ENCODE measurements at regions not wholly inside any gene's neighbourhood (a gene's known extent, or its start where the extent isn't known, plus 50 kb on each side); places are given as distances from the start of the nearest gene placed in this dataset.
"Not testable (repeated sequence)": the region's sequence is repeated elsewhere in the genome, so short reads cannot be mapped to it uniquely, and the experiment has no call there.

GRCh38 chr7:116403265-116403664, 96.3 kb upstream of the CAV2 start:
- no peak overlapping the region for H3K27ac ChIP-seq (ENCODE audit: low read depth, low read length)
- 30 to 64% (median 46%) methylated on average over 1 of the region's 1 CpG for WGBS, 3 donors

DNA sequence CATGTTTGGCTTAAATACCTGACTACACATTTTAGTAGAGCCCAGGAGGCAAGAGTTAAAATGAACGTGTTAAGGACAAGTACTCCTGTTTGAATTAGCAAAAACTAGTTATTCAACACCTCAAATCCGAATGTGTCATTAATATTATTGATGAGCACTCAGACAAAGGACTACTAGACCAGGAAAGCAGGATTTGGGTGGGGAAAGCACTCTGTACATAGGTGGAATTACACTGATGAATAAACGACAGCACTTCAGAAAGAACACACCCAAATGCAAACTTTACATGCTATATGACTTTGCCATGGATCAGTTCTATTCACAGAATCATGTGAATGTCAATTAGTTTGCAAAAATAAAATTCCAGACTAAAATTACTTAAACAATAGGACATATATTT, 95.1 kb upstream of the CAV2 start:
- no peak overlapping the region for H3K27ac ChIP-seq (ENCODE audit: low read depth, low read length)
- WGBS, 3 donors: 57 to 85% (median 73%) methylated on average over 3 of the region's 3 CpGs

GRCh38 chr7:116405810-116406209, 93.7 kb upstream of the CAV2 start:
- H3K27ac ChIP-seq (ENCODE audit: low read depth, low read length): no peak overlapping the region
- WGBS, 3 donors: 94 to 96% (median 94%) methylated on average over 2 of the region's 2 CpGs

- H3K27ac ChIP-seq (ENCODE audit: low read depth, low read length): no peak overlapping the region
- WGBS, 3 donors: 86 to 91% (median 90%) methylated on average over 3 of the region's 3 CpGs
Measured at GRCh38 chr7:116407165-116407564, 92.4 kb upstream of the CAV2 start.

- WGBS, 3 donors: 62 to 82% (median 73%) methylated on average over 2 of the region's 2 CpGs
Measured at GRCh38 chr7:116408166-116408565, 91.4 kb upstream of the CAV2 start.

DNA sequence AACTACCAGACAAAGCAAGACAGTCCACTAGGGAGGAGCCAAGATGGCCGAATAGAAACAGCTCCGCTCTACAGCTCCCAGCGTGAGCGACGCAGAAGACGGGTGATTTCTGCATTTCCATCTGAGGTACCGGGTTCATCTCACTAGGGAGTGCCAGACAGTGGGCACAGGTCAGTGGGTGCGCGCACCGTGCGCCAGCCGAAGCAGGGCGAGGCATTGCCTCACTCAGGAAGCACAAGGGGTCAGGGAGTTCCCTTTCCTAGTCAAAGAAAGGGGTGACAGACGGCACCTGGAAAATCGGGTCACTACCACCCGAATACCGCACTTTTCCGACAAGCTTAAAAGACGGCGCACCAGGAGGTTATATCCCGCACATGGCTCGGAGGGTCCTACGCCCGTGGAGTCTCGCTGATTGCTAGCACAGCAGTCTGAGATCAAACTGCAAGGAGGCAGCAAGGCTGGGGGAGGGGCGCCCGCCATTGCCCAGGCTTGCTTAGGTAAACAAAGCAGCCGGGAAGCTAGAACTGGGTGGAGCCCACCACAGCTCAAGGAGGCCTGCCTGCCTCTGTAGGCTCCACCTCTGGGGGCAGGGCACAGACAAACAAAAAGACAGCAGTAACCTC, 90.6 kb upstream of the CAV2 start:
- 88 to 98% (median 89%) methylated on average over 20 to 26 of the region's 28 CpGs for WGBS, 3 donors
- not testable (repeated sequence) for H3K27ac ChIP-seq (ENCODE audit: low read depth, low read length)

More at GRCh38 chr7:116408166-116408565, 91.4 kb upstream of the CAV2 start:
- no peak overlapping the region for H3K27ac ChIP-seq (ENCODE audit: low read depth, low read length)

- not testable (repeated sequence) for H3K27ac ChIP-seq (ENCODE audit: low read depth, low read length)
- 92 to 100% (median 100%) methylated on average over 1 of the region's 3 CpGs for WGBS, 3 donors
Measured at GRCh38 chr7:116410694-116411093, 88.8 kb upstream of the CAV2 start.

DNA sequence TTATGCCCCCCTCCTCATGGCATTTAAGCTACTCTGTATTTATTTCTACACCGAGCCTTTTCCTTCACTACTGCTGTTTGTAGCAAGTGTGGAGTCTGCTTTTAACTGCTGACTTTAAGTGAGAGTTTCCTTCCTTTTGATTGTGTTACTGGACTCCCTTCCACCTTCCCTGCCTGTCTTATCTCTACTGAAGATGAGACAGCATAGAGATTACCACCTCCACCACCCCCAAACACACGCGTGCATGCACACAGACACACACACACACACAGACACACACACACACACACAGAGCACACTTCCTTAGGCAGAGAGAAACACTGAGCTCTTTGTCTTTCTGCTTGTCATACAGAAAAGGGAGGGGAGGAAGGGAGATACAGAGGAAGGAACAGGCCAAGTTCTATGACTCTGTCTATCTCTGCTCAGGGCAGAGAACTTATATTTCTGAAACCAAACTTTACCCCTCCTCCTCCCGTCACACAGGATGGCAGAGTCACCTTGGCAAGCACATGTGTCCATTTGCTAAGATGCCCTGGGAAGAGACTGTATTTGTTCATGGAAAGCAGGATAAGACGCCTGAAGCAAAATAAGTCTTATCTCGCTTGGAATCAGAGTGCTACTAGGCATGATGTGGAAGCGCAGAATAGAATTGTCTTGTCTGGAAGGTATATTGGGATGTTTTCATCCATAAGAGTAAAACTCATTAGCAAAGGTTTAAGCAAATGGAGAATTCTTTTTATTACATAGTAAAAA, 81.8 kb upstream of the CAV2 start:
- no peak overlapping the region for H3K27ac ChIP-seq (ENCODE audit: low read depth, low read length)
- WGBS, 3 donors: 48 to 68% (median 55%) methylated on average over 7 of the region's 7 CpGs

DNA sequence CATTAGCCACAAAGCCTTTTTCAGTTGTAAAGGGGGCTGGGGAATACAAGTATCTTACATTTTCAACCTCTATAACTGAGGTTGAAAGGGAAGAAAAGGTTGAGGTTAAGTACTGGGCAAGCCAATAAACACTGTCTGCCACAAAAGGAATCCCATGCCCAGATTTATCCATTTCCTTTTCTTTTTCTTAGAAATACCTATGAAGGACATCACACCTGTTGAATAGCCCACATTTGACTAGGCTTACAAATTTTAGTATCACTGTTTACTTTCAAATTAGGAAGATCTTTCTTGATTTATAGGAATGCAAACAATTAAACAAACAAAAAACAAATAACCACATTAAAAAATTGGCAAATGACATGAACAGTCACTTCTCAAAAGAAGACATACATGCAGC, 81.0 kb upstream of the CAV2 start:
- no peak overlapping the region for H3K27ac ChIP-seq (ENCODE audit: low read depth, low read length)

- no peak overlapping the region for H3K27ac ChIP-seq (ENCODE audit: low read depth, low read length)
- WGBS, 3 donors: 86 to 89% (median 88%) methylated on average over 3 of the region's 3 CpGs
Measured at GRCh38 chr7:116420003-116420402, 79.5 kb upstream of the CAV2 start.

GRCh38 chr7:116421298-116421697, 78.2 kb upstream of the CAV2 start:
- no peak overlapping the region for H3K27ac ChIP-seq (ENCODE audit: low read depth, low read length)
- WGBS, 3 donors: 89 to 98% (median 91%) methylated on average over 1 of the region's 1 CpG

GRCh38 chr7:116422683-116423082, 76.9 kb upstream of the CAV2 start:
- no peak overlapping the region for H3K27ac ChIP-seq (ENCODE audit: low read depth, low read length)

DNA sequence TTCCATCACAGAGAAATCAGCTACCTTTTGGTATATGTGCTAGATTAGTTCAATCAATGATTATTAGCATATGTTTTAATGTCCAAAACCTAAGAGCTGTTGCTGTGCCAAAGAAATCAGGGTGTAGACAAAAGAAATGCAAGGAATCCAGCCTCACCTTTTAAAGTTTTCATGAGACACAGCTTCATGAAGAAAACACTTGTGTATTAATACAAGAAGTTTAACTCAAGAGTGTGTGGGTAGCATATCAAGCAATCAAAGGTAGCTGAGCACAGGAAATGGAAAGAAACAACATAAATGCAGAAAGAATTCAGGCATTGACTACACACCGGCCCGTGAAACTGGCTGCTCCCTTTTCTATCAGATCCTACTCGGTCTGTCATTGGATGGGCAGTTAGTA, 76.0 kb upstream of the CAV2 start:
- no peak overlapping the region for H3K27ac ChIP-seq (ENCODE audit: low read depth, low read length)
- 68 to 83% (median 73%) methylated on average over 3 of the region's 3 CpGs for WGBS, 3 donors

GRCh38 chr7:116425647-116426209, 73.8 kb upstream of the CAV2 start:
- WGBS, 3 donors: 70 to 81% (median 71%) methylated on average over 3 of the region's 3 CpGs
- no peak overlapping the region for H3K27ac ChIP-seq (ENCODE audit: low read depth, low read length)

- no peak overlapping the region for H3K27ac ChIP-seq (ENCODE audit: low read depth, low read length)
- WGBS, 3 donors: 45 to 73% (median 57%) methylated on average over 4 of the region's 4 CpGs
Measured at GRCh38 chr7:116426428-116427156, 72.9 kb upstream of the CAV2 start.

GRCh38 chr7:116429986-116430619, 69.4 kb upstream of the CAV2 start:
- WGBS, 3 donors: 77 to 92% (median 80%) methylated on average over 1 of the region's 1 CpG
- H3K27ac ChIP-seq (ENCODE audit: low read depth, low read length): no peak overlapping the region

DNA sequence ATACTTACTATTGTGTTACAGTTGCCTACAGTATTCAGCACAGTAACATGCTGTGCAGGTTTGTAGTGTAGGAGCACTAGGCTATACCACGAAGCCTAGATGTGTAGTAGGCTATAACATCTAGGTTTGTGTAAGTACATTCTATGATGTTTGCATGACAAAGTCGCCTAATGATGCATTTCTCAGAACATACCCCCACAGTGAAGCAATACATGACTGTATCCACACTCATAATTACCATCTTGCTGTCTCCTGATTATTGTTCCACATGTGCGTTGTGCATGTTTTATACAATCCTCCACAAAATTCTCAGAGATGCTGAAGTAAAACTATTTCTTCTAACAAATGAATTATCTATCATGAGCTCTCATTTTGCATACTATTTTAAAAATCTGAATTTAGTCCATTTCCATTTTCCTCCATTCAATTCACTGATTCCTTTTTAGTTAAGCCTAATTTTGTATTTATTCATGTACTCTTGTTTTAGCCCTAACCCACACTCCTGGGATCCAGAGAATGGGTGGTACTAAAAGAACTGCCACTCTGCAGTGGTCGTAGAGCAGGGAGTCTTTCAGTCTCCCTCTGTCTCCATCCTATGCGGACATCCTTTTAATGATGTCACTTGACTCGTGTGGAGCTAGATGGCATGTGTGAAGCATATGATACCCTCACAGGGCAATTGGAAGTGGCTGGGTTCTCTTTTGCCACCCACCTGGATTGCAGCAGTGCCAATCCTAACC, 67.6 kb upstream of the CAV2 start:
- no peak overlapping the region for H3K27ac ChIP-seq (ENCODE audit: low read depth, low read length)
- WGBS, 3 donors: 94 to 97% (median 95%) methylated on average over 6 of the region's 6 CpGs

DNA sequence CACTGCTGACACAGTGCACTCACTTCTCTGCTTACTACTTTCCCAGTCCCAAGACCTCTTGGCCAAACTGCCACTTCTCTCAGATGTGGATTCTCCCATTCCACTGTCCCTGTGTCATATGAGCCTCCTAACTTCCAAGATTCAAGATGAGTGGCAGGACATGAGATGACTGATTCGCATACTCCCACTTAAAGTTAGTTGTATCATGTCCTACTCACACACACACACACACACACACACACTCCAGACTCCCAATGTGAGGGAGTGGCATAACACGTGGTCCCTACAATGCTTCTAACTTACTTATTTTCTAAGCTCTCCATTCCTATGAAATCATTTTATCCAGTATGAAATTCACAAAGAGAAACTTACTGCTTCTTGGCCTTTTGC, 67.0 kb upstream of the CAV2 start:
- 79 to 93% (median 90%) methylated on average over 2 of the region's 2 CpGs for WGBS, 3 donors

More for the DNA sequence above, 67.0 kb upstream of the CAV2 start:
- H3K27ac ChIP-seq (ENCODE audit: low read depth, low read length): no peak overlapping the region
